H7 (cell line): ENCODE measurements at regions not wholly inside any gene's neighbourhood (a gene's known extent, or its start where the extent isn't known, plus 50 kb on each side); places are given as distances from the start of the nearest gene placed in this dataset.
"Not testable (repeated sequence)": the region's sequence is repeated elsewhere in the genome, so short reads cannot be mapped to it uniquely, and the experiment has no call there.

ENCODE experiments used
- DNase-seq: peaks from one replicate; pipeline ENCODE4 v3.0.0; 2012
- H3K27me3 ChIP-seq: 2 replicates; pipeline ENCODE4 v1.6.0; 2011; ENCODE audit warnings: mild to moderate bottlenecking, low read length; ENCODE audit not compliant: control insufficient read depth, insufficient read depth
- H3K36me3 ChIP-seq: replicated peaks from 2 replicates; pipeline ENCODE4 v1.5.1; 2011; ENCODE audit warnings: low read length; ENCODE audit not compliant: control insufficient read depth, insufficient read depth
- H3K4me3 ChIP-seq: 2 replicates; pipeline ENCODE4 v1.5.1; 2011; ENCODE audit warnings: low read depth, mild to moderate bottlenecking, control low read depth, low read length, moderate library complexity; ENCODE audit not compliant: insufficient read depth

DNA sequence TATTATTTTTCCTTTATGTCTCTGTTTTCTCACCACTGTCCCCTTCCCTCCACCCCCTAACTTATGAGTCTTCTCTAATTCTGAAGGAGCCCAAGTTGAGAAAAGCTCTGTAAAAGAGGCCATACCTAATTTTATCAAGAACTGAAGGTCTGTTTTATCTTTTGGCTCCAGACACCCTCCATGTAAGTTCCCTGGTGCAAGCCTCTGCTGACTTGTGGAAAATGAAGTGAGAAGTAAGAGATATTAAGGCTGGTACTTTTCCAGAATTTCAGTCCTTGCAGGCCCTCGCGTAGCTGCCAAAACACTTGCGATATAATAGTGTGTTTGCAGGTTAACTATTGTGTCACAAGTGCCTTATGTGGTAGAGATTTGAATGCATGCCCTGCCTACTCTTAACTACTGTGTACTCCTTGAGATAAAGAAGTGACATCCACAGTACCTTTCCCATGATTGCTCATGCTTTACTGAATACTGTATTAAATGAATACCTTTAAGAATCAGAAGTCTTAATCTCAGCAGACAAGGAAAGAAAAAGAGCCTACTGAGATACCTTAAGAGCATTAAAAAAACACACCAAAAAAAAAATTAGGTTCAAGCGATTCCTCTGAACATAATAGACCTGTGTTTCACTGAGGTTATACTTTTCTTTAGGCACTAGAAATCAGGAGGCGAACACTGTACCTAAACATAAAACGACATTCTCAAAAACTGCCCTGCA, 143.6 kb upstream of the ZNF184 start:
- no peak for DNase-seq
- H3K4me3 ChIP-seq: peak overlapping the region; percentile 53
- no peaks in the 10 kb centered on the region for H3K36me3 ChIP-seq
- H3K27me3 ChIP-seq: peaks cover 7% of the 10 kb centered on the region; the same call in 1 of the 2 replicates

DNA sequence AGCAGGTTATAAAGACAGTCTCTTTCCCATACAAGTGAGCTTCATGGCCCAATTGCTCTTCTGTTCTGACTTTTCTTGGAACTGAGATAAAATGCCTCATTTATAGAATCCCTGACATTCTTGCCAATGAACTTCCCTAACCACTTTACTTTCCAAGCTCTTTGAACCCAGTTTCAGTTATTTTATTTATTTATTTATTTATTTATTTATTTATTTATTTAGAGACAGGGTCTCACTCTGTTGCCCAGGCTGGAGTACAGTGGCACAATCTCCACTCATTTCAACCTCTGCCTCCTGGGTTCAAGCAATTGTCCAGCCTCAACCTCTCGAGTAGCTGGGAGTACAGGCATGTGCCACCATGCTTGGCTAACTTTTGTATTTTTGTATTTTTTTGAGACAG, 138.5 kb upstream of the ZNF184 start:
- Histone ChIP-seq H3K27me3 (peaks cover 4% of the 10 kb centered on the region; the same call in 1 of the 2 replicates), H3K4me3 (no peak overlapping the region), H3K36me3 (no peaks in the 10 kb centered on the region)
- DNase-seq: no peak

DNA sequence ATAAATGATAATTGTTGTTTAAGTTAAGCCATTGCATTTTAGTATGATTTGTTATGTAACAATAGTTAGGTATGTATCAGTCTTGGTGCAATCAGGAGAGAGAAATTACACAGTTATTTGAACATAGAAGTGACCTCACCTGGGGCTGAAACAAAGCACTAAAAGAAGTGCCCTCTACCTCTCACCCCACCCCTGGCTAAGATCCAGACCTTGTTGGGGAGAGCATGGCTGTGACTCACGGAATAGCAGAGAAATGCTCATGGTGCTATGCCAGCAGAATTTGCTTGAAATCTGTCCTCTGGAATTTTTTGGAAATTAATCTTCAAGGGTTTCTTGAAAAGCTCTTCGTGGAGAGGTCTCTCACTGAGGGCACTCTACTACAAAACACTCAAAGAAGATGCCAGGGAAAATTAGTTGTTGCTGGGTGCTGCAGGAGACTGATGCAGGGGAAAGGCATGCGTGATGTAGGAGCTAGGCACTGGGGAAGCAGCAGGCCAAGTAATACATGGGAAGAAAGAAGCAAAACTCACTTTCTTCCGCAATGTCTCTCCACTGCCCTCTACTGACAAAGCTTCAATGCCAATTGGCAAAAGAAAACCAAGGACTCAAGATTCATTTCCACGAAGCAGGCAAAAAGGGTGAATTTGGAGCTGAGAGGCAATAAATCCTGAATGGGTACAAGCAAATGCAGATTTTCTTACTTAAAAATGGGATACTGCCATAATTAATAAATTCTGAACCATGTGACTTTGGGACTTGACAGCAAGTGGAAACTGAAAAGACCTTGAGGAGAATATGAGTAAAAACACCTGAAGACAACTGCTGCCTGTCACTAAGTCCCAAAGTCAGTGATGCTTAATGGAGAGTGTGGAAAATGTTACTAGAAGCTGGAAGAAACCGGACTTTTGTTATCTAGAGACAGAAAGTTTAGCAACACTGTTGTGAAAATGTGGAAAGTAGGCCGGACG, 136.3 kb upstream of the ZNF184 start:
- H3K36me3 ChIP-seq: no peaks in the 10 kb centered on the region
- peak; percentile 66 for DNase-seq
- no peak overlapping the region for H3K4me3 ChIP-seq
- no peaks in the 10 kb centered on the region; the same call in 1 of the 2 replicates for H3K27me3 ChIP-seq

DNA sequence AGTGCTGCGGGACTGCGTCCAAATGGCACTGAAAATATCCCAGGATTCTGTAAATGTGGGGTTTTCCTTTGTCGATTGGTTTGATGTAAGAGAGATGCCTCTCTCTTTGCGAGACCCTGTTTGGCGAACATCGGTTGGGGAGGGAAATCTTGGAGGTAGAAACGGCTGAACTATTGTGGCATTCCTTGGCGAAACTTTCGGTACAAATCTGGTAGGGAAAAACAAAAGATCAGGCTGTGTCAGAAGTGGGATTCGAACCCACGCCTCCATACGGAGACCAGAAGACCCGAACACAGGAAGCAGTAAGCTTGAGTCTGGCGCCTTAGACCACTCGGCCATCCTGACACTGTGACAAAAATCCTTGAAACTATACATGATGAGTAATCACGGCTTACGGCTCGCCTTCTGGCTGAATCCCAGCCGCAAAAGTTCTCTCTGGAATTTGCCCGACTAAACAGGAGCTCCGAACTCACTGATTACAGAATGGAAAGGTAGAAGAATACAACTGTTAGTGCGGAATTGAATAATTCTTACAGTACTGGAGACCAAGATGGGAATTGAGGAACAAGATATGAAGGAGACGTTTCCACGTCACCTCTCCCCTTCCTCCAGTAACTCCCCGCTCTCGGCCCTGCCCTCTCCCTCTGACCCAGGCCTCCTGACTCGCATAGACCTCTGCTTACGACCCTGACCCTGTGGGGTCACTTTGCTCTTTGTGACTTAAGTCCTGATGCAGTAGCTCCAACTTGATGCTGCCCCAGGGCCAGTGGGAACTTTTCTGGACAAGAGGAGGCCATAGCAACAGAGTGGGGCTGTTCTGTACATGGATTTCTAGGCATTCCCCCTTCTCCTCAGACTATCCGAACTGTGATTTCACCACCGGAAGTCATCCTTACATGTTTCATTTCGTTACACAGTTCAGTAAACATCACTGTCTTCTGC, 132.8 kb upstream of the ZNF184 start:
- H3K4me3 ChIP-seq: peak overlapping the region; percentile 55
- DNase-seq: peak; percentile 71
- no peaks in the 10 kb centered on the region for H3K36me3 ChIP-seq
- H3K27me3 ChIP-seq: no peaks in the 10 kb centered on the region; the same call in 1 of the 2 replicates

DNA sequence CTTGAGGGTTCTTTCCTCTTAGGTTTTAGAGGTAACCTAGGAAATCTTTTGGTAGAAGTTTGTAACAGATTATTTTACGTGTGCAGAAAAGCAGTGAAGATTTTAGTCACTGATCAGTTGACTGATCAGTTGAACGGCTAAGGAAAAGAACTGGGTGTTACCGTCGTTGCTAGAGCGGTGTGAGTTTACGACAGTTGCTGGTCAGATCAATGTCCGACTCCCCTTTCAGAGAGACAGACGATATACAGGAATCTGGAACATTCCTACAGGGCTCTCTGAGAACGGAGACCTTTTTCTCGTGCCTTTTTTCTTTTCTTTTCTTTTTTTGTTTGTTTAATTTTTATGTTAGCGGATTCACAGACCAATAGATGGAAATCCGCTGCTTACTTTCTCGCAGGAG, 132.1 kb upstream of the ZNF184 start:
- H3K36me3 ChIP-seq: no peaks in the 10 kb centered on the region
- peak; percentile 60 for DNase-seq
- H3K4me3 ChIP-seq: peak overlapping the region; percentile 55
- peaks cover 3% of the 10 kb centered on the region; the same call in 1 of the 2 replicates for H3K27me3 ChIP-seq

DNA sequence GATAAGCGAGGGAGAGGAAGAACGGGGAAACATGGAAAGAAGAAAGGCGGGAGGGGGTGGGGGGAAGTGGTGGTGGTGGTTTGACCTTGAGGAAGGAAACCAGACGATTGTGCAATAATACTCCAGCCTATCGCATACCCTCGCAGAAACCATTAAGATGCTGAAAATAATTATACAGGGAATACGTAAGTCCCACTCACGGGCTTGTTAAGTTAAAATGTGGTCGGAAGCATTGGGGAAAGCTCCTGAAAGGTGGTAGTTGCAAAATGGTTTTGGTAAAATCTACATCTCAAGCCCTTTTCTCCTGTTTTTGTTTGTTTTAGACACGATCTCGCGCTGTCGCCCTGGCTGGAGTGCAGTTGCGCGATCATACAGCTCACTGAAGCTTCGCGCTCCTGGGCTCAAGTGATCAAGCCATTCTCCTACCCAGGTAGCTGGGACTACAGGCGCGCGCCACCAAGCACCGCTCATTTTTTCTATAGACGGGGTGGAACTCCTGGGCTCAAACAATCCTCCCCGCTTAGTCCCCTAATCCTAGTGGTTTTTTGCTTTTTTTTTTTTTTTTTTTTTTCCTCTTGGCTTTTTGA, 128.9 kb upstream of the ZNF184 start:
- peaks cover 3% of the 10 kb centered on the region; the same call in 1 of the 2 replicates for H3K27me3 ChIP-seq
- peak; percentile 46 for DNase-seq
- no peaks in the 10 kb centered on the region for H3K36me3 ChIP-seq
- peak overlapping the region; percentile 58 for H3K4me3 ChIP-seq

DNA sequence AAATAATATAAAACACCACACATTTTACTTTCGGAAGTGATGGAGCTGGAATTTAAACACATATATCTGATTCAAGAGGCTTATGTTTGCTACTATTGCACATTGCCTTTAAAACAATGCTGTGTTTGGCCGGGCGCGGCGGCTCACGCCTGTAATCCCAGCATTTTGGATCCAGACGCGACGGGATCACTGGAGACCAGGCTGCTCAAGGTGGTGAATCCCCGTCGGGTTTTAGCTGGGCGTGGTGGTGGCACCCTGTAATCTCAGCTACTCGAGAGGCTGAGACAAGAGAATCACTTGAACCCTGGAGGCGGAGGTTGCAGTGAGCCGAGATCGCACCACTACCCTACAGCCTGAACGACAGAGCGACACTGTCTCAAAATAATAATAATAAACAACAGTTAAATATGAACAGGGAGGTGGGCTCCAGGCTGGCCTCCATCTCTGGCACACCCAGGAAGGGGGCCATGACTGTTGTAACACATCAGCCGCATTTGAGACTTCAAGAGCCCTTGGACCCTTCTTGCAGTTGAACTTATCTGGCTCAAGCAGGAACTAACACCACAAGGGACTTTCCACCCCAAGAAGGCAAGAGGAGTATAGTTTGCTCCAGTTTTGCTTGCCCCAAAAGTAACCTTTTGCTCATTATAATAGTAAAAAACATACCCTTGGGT, 127.1 kb upstream of the ZNF184 start:
- DNase-seq: no peak
- H3K36me3 ChIP-seq: no peaks in the 10 kb centered on the region
- H3K4me3 ChIP-seq: no peak overlapping the region
- H3K27me3 ChIP-seq: peaks cover 3% of the 10 kb centered on the region; the same call in 1 of the 2 replicates

DNA sequence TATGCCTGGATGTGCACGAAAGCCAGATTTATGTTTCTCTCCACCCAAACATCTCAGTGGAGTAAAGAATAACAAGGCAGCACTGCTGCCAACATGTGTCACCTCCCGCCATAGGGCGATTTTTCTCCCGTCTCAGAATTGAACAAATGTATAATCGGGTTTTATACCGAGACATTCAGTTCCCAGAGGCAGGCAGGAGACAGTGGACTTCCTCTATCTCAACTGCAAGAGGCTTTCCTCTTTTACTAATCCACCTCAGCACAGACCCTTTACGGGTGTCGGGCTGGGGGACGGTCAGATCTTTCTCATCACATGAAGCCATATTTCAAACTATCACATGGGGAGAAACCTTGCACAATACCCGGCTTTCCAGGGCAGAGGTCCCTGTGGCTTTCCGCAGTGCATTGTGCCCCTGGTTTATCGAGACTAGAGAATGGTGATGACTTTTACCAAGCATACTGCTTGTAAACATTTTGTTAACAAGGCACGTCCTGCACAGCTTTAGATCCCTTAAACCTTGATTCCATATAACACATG, 124.2 kb upstream of the ZNF184 start:
- not testable (repeated sequence) for H3K4me3 ChIP-seq, DNase-seq, H3K36me3 ChIP-seq
- peaks cover 19% of the 10 kb centered on the region for H3K27me3 ChIP-seq

DNA sequence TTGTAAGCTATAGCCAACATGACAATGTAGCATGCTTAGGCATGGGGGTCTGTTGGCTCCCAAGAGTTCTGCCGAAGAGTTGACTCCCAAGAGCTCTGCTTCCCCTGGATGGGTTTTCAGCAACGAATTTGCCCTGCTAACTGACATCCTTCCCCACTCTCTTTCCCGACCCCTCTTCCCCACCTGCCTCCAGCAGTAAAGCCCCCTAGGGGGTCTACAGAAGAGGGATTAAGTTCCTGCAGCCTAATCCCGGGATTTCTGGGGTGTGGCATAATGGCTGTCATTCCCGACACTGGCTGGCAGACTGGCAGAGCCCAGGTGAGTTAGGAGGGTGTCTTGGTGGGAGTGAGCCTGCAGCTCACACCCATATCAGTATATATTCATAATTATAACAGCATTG, 121.0 kb upstream of the ZNF184 start:
- H3K4me3 ChIP-seq: peak overlapping the region; percentile 34
- DNase-seq: no peak
- peaks cover 15% of the 10 kb centered on the region for H3K27me3 ChIP-seq
- H3K36me3 ChIP-seq: no peaks in the 10 kb centered on the region

DNA sequence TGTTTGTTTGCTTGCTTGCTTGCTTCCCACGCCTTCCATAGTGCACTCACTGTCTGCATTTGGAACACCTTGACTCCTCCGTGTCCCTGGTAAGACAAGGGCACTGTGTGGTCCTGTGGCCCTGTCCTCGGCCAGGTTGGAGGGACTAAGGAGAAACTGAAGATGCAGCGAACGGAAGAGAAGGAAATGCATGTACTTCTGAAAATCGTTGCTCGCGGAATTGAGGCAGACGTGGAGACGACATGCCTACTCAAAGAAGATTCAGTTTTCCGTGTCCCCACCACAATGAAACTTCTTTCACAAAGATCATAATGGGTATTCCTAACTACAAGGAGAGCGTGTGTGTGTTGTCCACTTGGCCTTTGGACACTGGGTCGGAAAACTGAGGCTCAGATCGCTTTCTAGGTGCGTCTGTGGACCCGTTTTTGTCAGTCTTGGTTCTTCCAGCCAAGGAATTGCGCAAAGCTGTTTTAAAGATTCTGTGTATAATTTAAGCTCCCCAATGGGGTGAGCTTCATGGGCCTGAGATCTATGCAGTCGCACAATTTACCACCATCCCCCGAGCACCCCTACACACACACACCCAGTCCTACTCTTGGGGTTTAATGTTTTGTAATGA, 120.4 kb upstream of the ZNF184 start:
- H3K4me3 ChIP-seq: peak overlapping the region; percentile 34
- no peak for DNase-seq
- peaks cover 15% of the 10 kb centered on the region for H3K27me3 ChIP-seq
- no peaks in the 10 kb centered on the region for H3K36me3 ChIP-seq

DNA sequence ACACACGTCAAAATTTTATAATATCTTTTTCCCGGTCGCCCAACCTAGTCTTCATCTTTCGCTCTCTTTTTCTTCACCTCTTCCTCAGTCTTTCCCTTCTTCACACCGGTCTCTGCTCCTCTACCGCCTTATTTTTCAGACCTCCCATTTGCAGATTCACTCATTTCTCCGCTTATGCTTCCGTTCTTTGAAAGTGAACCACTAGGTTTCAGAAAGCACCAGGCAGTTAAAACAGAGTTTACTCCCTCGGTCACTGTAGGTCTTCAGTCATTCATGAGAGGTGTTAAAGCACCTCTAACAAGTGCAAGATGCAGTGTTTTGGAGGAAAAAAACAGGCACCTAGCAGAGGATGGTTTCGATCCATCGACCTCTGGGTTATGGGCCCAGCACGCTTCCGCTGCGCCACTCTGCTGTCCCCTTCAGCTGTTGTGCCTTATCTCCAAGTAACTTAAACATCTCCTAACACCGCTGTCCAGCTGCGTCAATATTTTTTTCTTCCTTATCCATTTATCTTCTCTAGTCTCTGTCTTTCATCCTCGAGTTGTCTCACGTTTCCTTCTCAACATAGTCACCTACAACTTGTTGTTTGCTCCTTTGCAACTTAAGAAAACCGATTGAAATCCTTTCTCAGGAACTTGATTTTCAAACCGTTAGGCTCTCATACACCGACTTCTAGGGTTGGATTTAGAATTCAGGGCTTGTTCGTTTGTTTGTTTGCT, 119.7 kb upstream of the ZNF184 start:
- H3K27me3 ChIP-seq: peaks cover 15% of the 10 kb centered on the region
- peak overlapping the region; percentile 59 for H3K4me3 ChIP-seq
- no peaks in the 10 kb centered on the region for H3K36me3 ChIP-seq
- peak; percentile 48 for DNase-seq

DNA sequence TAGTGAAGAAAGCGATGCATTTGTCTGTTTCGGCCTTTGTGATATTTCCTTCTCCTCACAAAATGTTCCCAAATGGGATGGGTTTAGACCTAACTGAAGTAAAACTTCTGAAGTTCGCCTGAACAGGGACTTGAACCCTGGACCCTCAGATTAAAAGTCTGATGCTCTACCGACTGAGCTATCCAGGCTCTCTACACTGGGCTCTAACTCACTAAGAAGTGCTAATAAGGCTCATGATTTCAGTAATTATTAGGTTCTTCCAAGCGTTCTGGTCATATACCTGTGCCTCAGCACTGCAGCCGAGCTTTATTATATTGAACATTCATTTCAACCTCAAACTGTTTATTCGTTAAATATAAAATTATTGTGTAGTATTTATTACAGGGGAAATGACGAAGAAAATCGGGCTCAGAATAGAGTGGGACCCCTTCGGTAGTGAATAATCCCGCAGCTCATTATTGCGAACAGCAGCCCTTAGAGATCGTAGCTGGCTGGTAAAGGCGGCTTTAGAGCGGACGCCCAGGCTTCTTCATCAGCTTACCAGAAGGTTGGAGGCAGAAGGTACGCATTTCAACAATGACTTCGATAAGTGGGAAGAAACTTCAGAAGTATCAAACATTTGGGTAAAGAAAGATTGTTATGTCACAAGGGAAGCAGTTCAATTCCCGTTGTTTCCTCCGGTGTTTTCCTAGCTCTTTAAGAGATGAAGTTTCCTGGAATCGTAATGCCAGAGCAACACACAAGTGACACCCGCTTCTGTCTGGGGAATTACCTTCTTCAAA, 119.0 kb upstream of the ZNF184 start:
- peak overlapping the region; percentile 59 for H3K4me3 ChIP-seq
- H3K27me3 ChIP-seq: peaks cover 15% of the 10 kb centered on the region
- no peaks in the 10 kb centered on the region for H3K36me3 ChIP-seq
- DNase-seq: no peak
